ENCODE measurements at regions not wholly inside any gene's neighbourhood (a gene's known extent, or its start where the extent isn't known, plus 50 kb on each side); places are given as distances from the start of the nearest gene placed in this dataset.
A peak's percentile ranks its signal among the peaks of the same experiment; 100 is the strongest.

- H3K9me3 Mint-ChIP-seq, result no peaks in the 10 kb centered on the region
- DNase-seq, result no peak
- H3K36me3 Mint-ChIP-seq (ENCODE audit: low read depth), result no peaks in the 10 kb centered on the region; the same call in 1 of the 2 replicates
- H3K4me3 Mint-ChIP-seq, result no peak overlapping the region
- H3K4me1 Mint-ChIP-seq (ENCODE audit: low read depth), result peaks cover 73% of the 10 kb centered on the region
- H3K27ac Mint-ChIP-seq, result peak overlapping the region; percentile 70
- no peaks in the 10 kb centered on the region for H3K27me3 Mint-ChIP-seq (ENCODE audit: insufficient read depth)
- TF ChIP-seq CTCF (IDR thresholded peaks at IDR 0.05), result no peak
Measured at GRCh38 chr4:156497486-156497885, 474.1 kb downstream of the PDGFC start.

- Mint-ChIP-seq H3K27ac (peak overlapping the region; percentile 70), H3K9me3 (no peaks in the 10 kb centered on the region), H3K4me3 (peak overlapping the region; percentile 12; the same call in 1 of the 2 replicates), H3K4me1 (ENCODE audit: low read depth) (peaks cover 66% of the 10 kb centered on the region), H3K36me3 (ENCODE audit: low read depth) (no peaks in the 10 kb centered on the region; the same call in 1 of the 2 replicates), H3K27me3 (ENCODE audit: insufficient read depth) (no peaks in the 10 kb centered on the region)
- TF ChIP-seq CTCF (IDR thresholded peaks at IDR 0.05), result no peak
- DNase-seq, result peak; percentile 77
Measured at GRCh38 chr4:156496797-156497196, 474.8 kb downstream of the PDGFC start.

- Mint-ChIP-seq H3K27me3 (ENCODE audit: insufficient read depth) (no peaks in the 10 kb centered on the region), H3K4me1 (ENCODE audit: low read depth) (peaks cover 64% of the 10 kb centered on the region), H3K4me3 (no peak overlapping the region), H3K36me3 (ENCODE audit: low read depth) (no peaks in the 10 kb centered on the region; the same call in none of the 2 replicates), H3K27ac (peak overlapping the region; percentile 70; the same call in 1 of the 2 replicates), H3K9me3 (no peaks in the 10 kb centered on the region)
- no peak for TF ChIP-seq CTCF (IDR thresholded peaks at IDR 0.05)
- DNase-seq, result no peak
Measured at GRCh38 chr4:156495836-156496235, 475.8 kb downstream of the PDGFC start.

- Mint-ChIP-seq H3K4me1 (ENCODE audit: low read depth) (peaks cover 59% of the 10 kb centered on the region), H3K27ac (peak overlapping the region; percentile 70; the same call in 1 of the 2 replicates), H3K4me3 (no peak overlapping the region), H3K36me3 (ENCODE audit: low read depth) (peaks cover 4% of the 10 kb centered on the region), H3K9me3 (peaks cover 3% of the 10 kb centered on the region), H3K27me3 (ENCODE audit: insufficient read depth) (no peaks in the 10 kb centered on the region)
- no peak for TF ChIP-seq CTCF (IDR thresholded peaks at IDR 0.05)
- DNase-seq, result no peak
Measured at GRCh38 chr4:156495091-156495490, 476.5 kb downstream of the PDGFC start.

GRCh38 chr4:156493858-156494257 is 477.7 kb downstream of the PDGFC start:
- H3K4me1 Mint-ChIP-seq (ENCODE audit: low read depth), result peaks cover 56% of the 10 kb centered on the region
- H3K4me3 Mint-ChIP-seq, result peak overlapping the region; percentile 5; the same call in 1 of the 2 replicates
- 0 out of 2 replicates have a peak, but pooled peaks cover 3% of the 10 kb centered on the region for H3K27me3 Mint-ChIP-seq (ENCODE audit: insufficient read depth)
- H3K27ac Mint-ChIP-seq, result peak overlapping the region; percentile 62
- DNase-seq, result peak; percentile 47
- TF ChIP-seq CTCF (IDR thresholded peaks at IDR 0.05), result no peak
- peaks cover 9% of the 10 kb centered on the region for H3K36me3 Mint-ChIP-seq (ENCODE audit: low read depth)
- H3K9me3 Mint-ChIP-seq, result peaks cover 6% of the 10 kb centered on the region

GRCh38 chr4:156487107-156487506 is 484.5 kb downstream of the PDGFC start:
- Mint-ChIP-seq H3K4me3 (no peak overlapping the region), H3K4me1 (ENCODE audit: low read depth) (peaks cover 14% of the 10 kb centered on the region), H3K36me3 (ENCODE audit: low read depth) (peaks cover 24% of the 10 kb centered on the region), H3K27ac (no peak overlapping the region), H3K9me3 (peaks cover 6% of the 10 kb centered on the region), H3K27me3 (ENCODE audit: insufficient read depth) (peaks cover 3% of the 10 kb centered on the region; the same call in 1 of the 2 replicates)
- DNase-seq, result no peak
- no peak for TF ChIP-seq CTCF (IDR thresholded peaks at IDR 0.05)

Measured in HFFc6 (cell line).